Astrocyte (in vitro differentiated cells and primary cell): ENCODE measurements at regions not wholly inside any gene's neighbourhood (a gene's known extent, or its start where the extent isn't known, plus 50 kb on each side); places are given as distances from the start of the nearest gene placed in this dataset.

Source experiments
- DNase-seq: peaks from one replicate; pipeline ENCODE4 v3.0.0-alpha.2; 2010; ENCODE audit warnings: low read depth
- FAIRE-seq: peaks from 2 replicates; lab custom pipeline; 2011; peaks lifted over from hg19 to GRCh38; lab: Jason Lieb, UNC
- H2AFZ ChIP-seq: 2 replicates; pipeline ENCODE4 v1.6.0; 2012; ENCODE audit warnings: low read depth, low read length, inconsistent platforms
- H3K27ac ChIP-seq: 2 replicates; pipeline ENCODE4 v1.5.1; 2011; ENCODE audit warnings: low read depth, low read length, inconsistent platforms
- H3K27me3 ChIP-seq: 2 replicates; pipeline ENCODE4 v1.6.0; 2011; ENCODE audit warnings: low read length, inconsistent platforms; ENCODE audit not compliant: insufficient read depth
- H3K36me3 ChIP-seq: 2 replicates; pipeline ENCODE4 v1.5.1; 2011; ENCODE audit warnings: low read length, inconsistent platforms; ENCODE audit not compliant: insufficient read depth
- H3K4me1 ChIP-seq: 2 replicates; pipeline ENCODE4 v1.5.1; 2011; ENCODE audit warnings: low read length, inconsistent platforms; ENCODE audit not compliant: insufficient read depth
- H3K4me2 ChIP-seq: 2 replicates; pipeline ENCODE4 v1.6.0; 2012; ENCODE audit warnings: low read length, inconsistent platforms
- H3K4me3 ChIP-seq: 2 replicates; pipeline ENCODE4 v1.5.1; 2011; ENCODE audit warnings: low read depth, mild to moderate bottlenecking, low read length, inconsistent platforms; ENCODE audit not compliant: insufficient read depth
- H3K79me2 ChIP-seq: 2 replicates; pipeline ENCODE4 v1.6.0; 2012; ENCODE audit warnings: mild to moderate bottlenecking, low read length, inconsistent platforms; ENCODE audit not compliant: insufficient read depth
- H3K9ac ChIP-seq: 2 replicates; pipeline ENCODE4 v1.6.0; 2012; ENCODE audit warnings: mild to moderate bottlenecking, low read length, inconsistent platforms
- H3K9me3 ChIP-seq: 2 replicates; pipeline ENCODE4 v1.5.1; 2012; ENCODE audit warnings: low read depth, mild to moderate bottlenecking, low read length, inconsistent platforms; ENCODE audit not compliant: insufficient read depth
- H4K20me1 ChIP-seq: 2 replicates; pipeline ENCODE4 v1.6.0; 2012; ENCODE audit warnings: low read length, inconsistent platforms; ENCODE audit not compliant: insufficient read depth
- H3K27ac Mint-ChIP-seq: one replicate; pipeline ENCODE4 v1.8.0; 2021; ENCODE audit warnings: mild to moderate bottlenecking, mixed read lengths; ENCODE audit not compliant: unreplicated experiment
- H3K27me3 Mint-ChIP-seq: one replicate; pipeline ENCODE4 v1.8.0; 2021; ENCODE audit warnings: low read depth, mixed read lengths; ENCODE audit not compliant: unreplicated experiment
- H3K36me3 Mint-ChIP-seq: one replicate; pipeline ENCODE4 v1.8.0; 2021; ENCODE audit warnings: low read depth, mixed read lengths; ENCODE audit not compliant: unreplicated experiment
- H3K4me1 Mint-ChIP-seq: one replicate; pipeline ENCODE4 v1.8.0; 2021; ENCODE audit warnings: low read depth, mixed read lengths; ENCODE audit not compliant: unreplicated experiment
- H3K4me3 Mint-ChIP-seq: one replicate; pipeline ENCODE4 v1.8.0; 2021; ENCODE audit warnings: mild to moderate bottlenecking, moderate library complexity, mixed read lengths; ENCODE audit not compliant: unreplicated experiment
- H3K9me3 Mint-ChIP-seq: one replicate; pipeline ENCODE4 v1.8.0; 2021; ENCODE audit warnings: mild to moderate bottlenecking, mixed read lengths; ENCODE audit not compliant: unreplicated experiment
- EZH2 ChIP-seq: IDR thresholded peaks from 2 replicates; pipeline ENCODE4 v1.6.1; 2012; ENCODE audit warnings: mild to moderate bottlenecking, low read length, inconsistent platforms; ENCODE audit not compliant: insufficient read depth
- TF ChIP-seq, protein P1 (sequence below): IDR thresholded peaks from 2 replicates; pipeline ENCODE4 v1.5.1; 2011; ENCODE audit warnings: low read depth, mild to moderate bottlenecking, inconsistent platforms, low read length, moderate library complexity; ENCODE audit not compliant: insufficient read depth

DNA sequence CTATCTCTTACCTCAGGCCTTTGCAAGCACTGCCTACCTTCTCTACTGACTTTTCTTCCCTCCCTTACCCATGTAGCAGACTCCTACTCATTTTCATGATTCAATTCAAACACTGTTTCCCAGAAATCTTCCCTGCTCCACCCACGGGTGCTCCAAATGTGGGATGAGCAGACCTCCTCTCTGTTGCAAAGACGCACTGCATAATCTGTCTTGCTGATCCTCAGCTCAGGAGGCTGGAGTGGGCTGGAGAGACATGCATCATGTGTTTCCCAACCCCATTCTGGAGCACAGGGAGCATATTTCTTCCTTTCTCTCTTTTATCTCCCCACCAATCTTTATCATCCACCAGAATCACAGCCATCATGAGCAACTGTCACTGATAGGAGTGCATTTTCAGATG lies 459.9 kb upstream of the NFIA start:
- Mint-ChIP-seq H3K36me3 (no peaks in the 10 kb centered on the region), H3K27me3 (peaks cover 6% of the 10 kb centered on the region), H3K9me3 (no peaks in the 10 kb centered on the region), H3K4me1 (peaks cover 7% of the 10 kb centered on the region), H3K4me3 (no peak overlapping the region), H3K27ac (no peak overlapping the region)
- TF ChIP-seq EZH2 = no peak
- TF ChIP-seq, protein P1, sequence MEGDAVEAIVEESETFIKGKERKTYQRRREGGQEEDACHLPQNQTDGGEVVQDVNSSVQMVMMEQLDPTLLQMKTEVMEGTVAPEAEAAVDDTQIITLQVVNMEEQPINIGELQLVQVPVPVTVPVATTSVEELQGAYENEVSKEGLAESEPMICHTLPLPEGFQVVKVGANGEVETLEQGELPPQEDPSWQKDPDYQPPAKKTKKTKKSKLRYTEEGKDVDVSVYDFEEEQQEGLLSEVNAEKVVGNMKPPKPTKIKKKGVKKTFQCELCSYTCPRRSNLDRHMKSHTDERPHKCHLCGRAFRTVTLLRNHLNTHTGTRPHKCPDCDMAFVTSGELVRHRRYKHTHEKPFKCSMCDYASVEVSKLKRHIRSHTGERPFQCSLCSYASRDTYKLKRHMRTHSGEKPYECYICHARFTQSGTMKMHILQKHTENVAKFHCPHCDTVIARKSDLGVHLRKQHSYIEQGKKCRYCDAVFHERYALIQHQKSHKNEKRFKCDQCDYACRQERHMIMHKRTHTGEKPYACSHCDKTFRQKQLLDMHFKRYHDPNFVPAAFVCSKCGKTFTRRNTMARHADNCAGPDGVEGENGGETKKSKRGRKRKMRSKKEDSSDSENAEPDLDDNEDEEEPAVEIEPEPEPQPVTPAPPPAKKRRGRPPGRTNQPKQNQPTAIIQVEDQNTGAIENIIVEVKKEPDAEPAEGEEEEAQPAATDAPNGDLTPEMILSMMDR = no peak
- Histone ChIP-seq H3K9ac (no peak overlapping the region), H3K27ac (no peak overlapping the region), H3K36me3 (no peaks in the 10 kb centered on the region), H3K27me3 (no peaks in the 10 kb centered on the region), H2AFZ (no peak overlapping the region), H3K4me3 (no peak overlapping the region), H3K9me3 (no peaks in the 10 kb centered on the region), H3K4me2 (no peak overlapping the region), H3K79me2 (no peaks in the 10 kb centered on the region), H3K4me1 (peaks cover 7% of the 10 kb centered on the region), H4K20me1 (no peaks in the 10 kb centered on the region)
- DNase-seq (peak; percentile 16), FAIRE-seq (no peak)

- Histone ChIP-seq H3K27me3 (no peaks in the 10 kb centered on the region), H3K9ac (no peak overlapping the region), H2AFZ (peak overlapping the region; percentile 13), H3K4me1 (peaks cover 7% of the 10 kb centered on the region), H3K4me2 (peak overlapping the region; percentile 55), H3K4me3 (peak overlapping the region; percentile 20), H3K9me3 (no peaks in the 10 kb centered on the region), H3K27ac (no peak overlapping the region), H4K20me1 (no peaks in the 10 kb centered on the region), H3K36me3 (no peaks in the 10 kb centered on the region), H3K79me2 (no peaks in the 10 kb centered on the region)
- peaks cover 13% of the 10 kb centered on the region for H3K4me1 Mint-ChIP-seq
- H3K27ac Mint-ChIP-seq = no peak overlapping the region
- DNase-seq = peak; percentile 51
- no peaks in the 10 kb centered on the region for H3K9me3 Mint-ChIP-seq
- H3K36me3 Mint-ChIP-seq = no peaks in the 10 kb centered on the region
- H3K27me3 Mint-ChIP-seq = peaks cover 6% of the 10 kb centered on the region
- no peak for FAIRE-seq
- no peak overlapping the region for H3K4me3 Mint-ChIP-seq
- TF ChIP-seq, protein P1 = no peak
- no peak for TF ChIP-seq EZH2
These were observed 461.0 kb upstream of the NFIA start for GRCh38 chr1:60621368-60621851.

DNA sequence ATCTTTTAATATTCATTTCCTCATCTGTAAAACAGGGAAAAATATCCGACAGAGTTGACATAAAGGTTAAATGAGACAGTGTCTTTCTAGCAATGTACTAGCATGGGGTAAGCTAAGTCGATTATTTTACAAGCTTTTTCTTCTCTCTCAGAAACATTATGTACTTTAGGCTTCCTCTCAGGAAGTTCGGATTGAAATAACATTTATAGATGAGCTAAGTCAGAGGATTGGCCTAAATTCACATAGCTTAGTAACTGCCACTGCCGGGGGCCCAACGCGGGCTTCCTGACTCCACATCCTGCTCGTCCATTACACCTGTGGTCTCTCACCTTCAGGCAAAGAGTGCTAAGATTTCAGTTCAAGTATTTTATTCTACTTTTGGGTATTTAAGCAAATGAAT lies 462.3 kb upstream of the NFIA start:
- H3K9me3 ChIP-seq = no peaks in the 10 kb centered on the region
- peaks cover 7% of the 10 kb centered on the region for H3K4me1 ChIP-seq
- no peak overlapping the region for H3K4me2 ChIP-seq
- Mint-ChIP-seq H3K4me1 (peaks cover 24% of the 10 kb centered on the region), H3K27me3 (no peaks in the 10 kb centered on the region), H3K36me3 (no peaks in the 10 kb centered on the region), H3K27ac (no peak overlapping the region), H3K4me3 (no peak overlapping the region), H3K9me3 (no peaks in the 10 kb centered on the region)
- no peaks in the 10 kb centered on the region for H3K79me2 ChIP-seq
- no peak overlapping the region for H3K27ac ChIP-seq
- H2AFZ ChIP-seq = no peak overlapping the region
- no peaks in the 10 kb centered on the region for H4K20me1 ChIP-seq
- no peak overlapping the region for H3K4me3 ChIP-seq
- no peak for DNase-seq
- no peak for FAIRE-seq
- TF ChIP-seq EZH2 = no peak
- TF ChIP-seq, protein P1 = no peak
- no peaks in the 10 kb centered on the region for H3K27me3 ChIP-seq
- H3K9ac ChIP-seq = no peak overlapping the region
- H3K36me3 ChIP-seq = no peaks in the 10 kb centered on the region
